Left lung (tissue), 4 donors: ENCODE measurements at regions not wholly inside any gene's neighbourhood (a gene's known extent, or its start where the extent isn't known, plus 50 kb on each side); places are given as distances from the start of the nearest gene placed in this dataset.
A peak's percentile ranks its signal among the peaks of the same experiment; 100 is the strongest.

ENCODE experiments used
- ATAC-seq: fragments of 200-7000 bp; cut with Tn5 transposase; one replicate; pipeline ENCODE4 v1.9.1; 2020; ENCODE audit warnings: moderate library complexity
- DNase-seq, 4 donors: peaks; one replicate each; pipeline ENCODE4 v3.0.0-alpha.2; 2013 to 2020
- H3K27ac ChIP-seq, 2 donors: fragments of 200-600 bp; sonication (generic) in 1 of 2; one replicate each; pipeline versions ENCODE4 v1.5.0 to v1.8.0; 2020 to 2021
- H3K27me3 ChIP-seq, 2 donors: fragments of 200-600 bp; sonication (generic) in 1 of 2; one replicate each; pipeline versions ENCODE4 v1.5.0 to v1.8.0; 2020 to 2021
- H3K36me3 ChIP-seq, 2 donors: fragments of 200-600 bp; sonication (generic) in 1 of 2; one replicate each; pipeline versions ENCODE4 v1.5.0 to v1.8.0; 2020 to 2021
- H3K4me1 ChIP-seq, 2 donors: fragments of 200-600 bp; one replicate each; pipeline ENCODE4 v1.8.0; 2021
- H3K4me3 ChIP-seq, 2 donors: fragments of 200-600 bp; sonication (generic) in 1 of 2; one replicate each; pipeline versions ENCODE4 v1.5.0 to v1.8.0; 2020 to 2021; ENCODE audit warnings: mild to moderate bottlenecking in 1 of 2
- H3K9me3 ChIP-seq, 2 donors: fragments of 200-600 bp; sonication (generic) in 1 of 2; one replicate each; pipeline versions ENCODE4 v1.5.0 to v1.8.0; 2020 to 2021
- CTCF ChIP-seq, 2 donors: fragments of 200-600 bp; sonication (generic) in 1 of 2; IDR thresholded peaks; one replicate each; pipeline versions ENCODE4 v1.5.0 to v1.8.0; 2021; ENCODE audit warnings: antibody characterized with exemption in 2 of 2
- intact Hi-C, 2 donors: fragments of 100-400 bp; cut with DNase I; formaldehyde crosslinking; loops; one replicate each; pipeline versions ENCODE4 v1.11.2 to v1.14.2; 2022
- donor health status: DM: no; HTN: yes; CAD: no.
- donor health status: DM: no; HTN: no; CAD: no.

GRCh38 chr6:43941174-43941573 is 171.2 kb downstream of the VEGFA start:
- intact Hi-C loops = no loop called here
- H3K9me3 ChIP-seq = peaks cover 0 to 4% of the 10 kb centered on the region in 2 donors
- H3K27me3 ChIP-seq = no peaks in the 10 kb centered on the region
- DNase-seq (no peak), ATAC-seq (no peak)
- H3K4me3 ChIP-seq = no peak overlapping the region
- H3K36me3 ChIP-seq = no peaks in the 10 kb centered on the region
- no peak overlapping the region for H3K27ac ChIP-seq
- H3K4me1 ChIP-seq = no peaks in the 10 kb centered on the region
- no peak for TF ChIP-seq CTCF (IDR thresholded peaks at IDR 0.05)

DNA sequence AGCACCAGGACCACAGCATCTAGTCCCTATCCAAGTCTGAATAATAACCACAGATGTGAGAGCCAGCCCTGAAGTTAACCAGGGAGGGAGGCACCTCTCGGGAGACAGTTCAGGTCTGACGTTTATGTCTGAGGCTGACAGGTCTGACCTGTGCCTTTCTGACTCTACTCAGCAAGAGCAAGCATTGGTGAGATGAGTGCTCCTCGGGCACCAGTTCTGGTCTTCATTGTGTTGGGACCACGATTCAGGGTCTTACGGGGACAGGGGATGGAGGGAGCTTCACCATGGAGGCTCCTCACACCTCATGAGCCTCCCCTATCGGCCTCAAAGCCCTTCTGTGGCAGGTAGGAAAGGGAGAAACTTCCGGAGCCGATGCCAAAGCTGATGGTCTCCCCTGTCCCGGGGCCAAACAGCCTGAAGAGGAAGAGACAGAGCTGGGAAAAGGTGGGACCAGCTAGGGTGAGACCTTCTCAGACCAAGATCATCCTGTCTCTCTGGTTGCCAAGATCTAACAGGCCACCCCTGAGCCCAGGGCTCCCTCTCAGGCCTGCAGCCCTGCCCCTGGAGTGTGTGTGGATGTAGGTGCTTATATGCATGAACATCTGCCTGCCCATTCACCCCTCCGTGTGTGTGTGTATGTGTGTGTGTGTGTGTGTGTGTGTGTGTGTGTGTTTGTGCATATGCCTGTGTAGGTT is 170.5 kb downstream of the VEGFA start:
- Histone ChIP-seq H3K9me3 (peaks cover 0 to 4% of the 10 kb centered on the region in 2 donors), H3K27me3 (no peaks in the 10 kb centered on the region), H3K4me3 (no peak overlapping the region), H3K27ac (no peak overlapping the region), H3K36me3 (no peaks in the 10 kb centered on the region), H3K4me1 (no peaks in the 10 kb centered on the region)
- intact Hi-C loops = no loop called here
- TF ChIP-seq CTCF (IDR thresholded peaks at IDR 0.05) = no peak
- DNase-seq (no peak), ATAC-seq (no peak)

GRCh38 chr6:43940071-43940392 is 170.0 kb downstream of the VEGFA start:
- peaks cover 0 to 4% of the 10 kb centered on the region in 2 donors for H3K9me3 ChIP-seq
- no peaks in the 10 kb centered on the region for H3K4me1 ChIP-seq
- DNase-seq (no peak), ATAC-seq (no peak)
- no peaks in the 10 kb centered on the region for H3K27me3 ChIP-seq
- TF ChIP-seq CTCF (IDR thresholded peaks at IDR 0.05) = no peak
- H3K4me3 ChIP-seq = no peak overlapping the region
- no peak overlapping the region for H3K27ac ChIP-seq
- intact Hi-C loops = no loop called here
- no peaks in the 10 kb centered on the region for H3K36me3 ChIP-seq

GRCh38 chr6:43939281-43940070 is 169.5 kb downstream of the VEGFA start:
- Histone ChIP-seq H3K4me1 (no peaks in the 10 kb centered on the region), H3K9me3 (no peaks in the 10 kb centered on the region), H3K27ac (no peak overlapping the region), H3K27me3 (no peaks in the 10 kb centered on the region), H3K36me3 (no peaks in the 10 kb centered on the region), H3K4me3 (no peak overlapping the region)
- intact Hi-C loops = no loop called here
- ATAC-seq (no peak), DNase-seq (no peak)
- no peak for TF ChIP-seq CTCF (IDR thresholded peaks at IDR 0.05)

DNA sequence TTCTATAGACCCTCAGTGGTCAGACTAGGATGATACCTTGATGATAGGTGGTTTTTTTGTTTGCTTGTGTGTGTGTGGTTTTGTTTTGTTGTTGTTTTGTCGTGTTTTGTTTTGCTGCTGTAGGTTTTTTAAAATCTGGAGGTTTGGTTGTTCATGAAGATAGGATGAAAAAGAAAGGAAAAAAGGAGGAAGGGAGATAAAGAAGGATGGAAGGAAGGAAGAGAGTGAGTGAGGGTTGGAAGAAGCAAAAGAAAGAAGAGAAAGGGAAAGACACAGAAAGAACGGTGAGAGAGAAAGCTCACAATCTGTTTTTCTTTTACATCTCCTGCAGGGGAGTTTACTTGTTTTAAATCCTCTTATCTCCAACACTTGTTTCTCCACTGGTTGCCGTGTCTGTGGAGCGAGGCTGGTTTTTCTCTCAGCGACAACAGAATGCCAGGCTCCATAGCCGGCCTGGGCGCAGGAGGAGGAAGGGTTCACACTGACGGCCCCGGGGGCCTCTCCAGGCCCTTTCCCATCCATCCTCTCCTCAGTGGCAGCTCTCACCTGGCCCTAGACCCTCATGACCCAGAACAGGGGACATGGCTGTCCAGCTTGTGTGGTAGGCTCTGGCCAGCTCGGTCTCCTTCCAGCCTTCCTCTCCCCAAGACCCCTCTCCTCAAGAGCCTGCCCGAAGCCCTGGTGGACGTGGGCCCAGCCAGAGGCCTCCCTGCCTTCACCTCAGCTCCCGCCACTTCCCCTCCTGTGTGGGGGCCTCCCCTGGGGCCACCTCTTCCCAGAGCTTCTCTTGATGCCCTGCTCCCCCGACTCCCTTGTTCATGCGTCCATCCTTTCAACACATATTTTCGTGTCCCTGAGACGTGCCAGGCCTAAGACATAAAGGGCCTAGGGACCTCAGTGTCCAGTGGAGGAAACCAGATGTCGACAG is 168.4 kb downstream of the VEGFA start:
- Histone ChIP-seq H3K4me3 (no peak overlapping the region), H3K27ac (no peak overlapping the region), H3K9me3 (no peaks in the 10 kb centered on the region), H3K27me3 (no peaks in the 10 kb centered on the region), H3K4me1 (no peaks in the 10 kb centered on the region), H3K36me3 (no peaks in the 10 kb centered on the region)
- DNase-seq (peak in 1 of 4 donors; percentile 28), ATAC-seq (no peak)
- TF ChIP-seq CTCF (IDR thresholded peaks at IDR 0.05) = no peak
- intact Hi-C loops = no loop called here
